Cardiac fibroblast (primary cell): ENCODE measurements at regions not wholly inside any gene's neighbourhood (a gene's known extent, or its start where the extent isn't known, plus 50 kb on each side); places are given as distances from the start of the nearest gene placed in this dataset.

Experiments used
- DNase-seq, 2 donors: peaks; one replicate each; pipeline versions ENCODE4 v3.0.0 to v3.0.0-alpha.2; 2010; ENCODE audit warnings: low read depth in 2 of 2
- H3K4me3 ChIP-seq, 2 donors: replicated peaks in 1 of 2; 1 replicate in 1 of 2; 2 replicates in 1 of 2; pipeline ENCODE4 v1.5.1; 2011; ENCODE audit warnings: low read depth in 2 of 2, low read length in 2 of 2, mild to moderate bottlenecking in 2 of 2, moderate library complexity in 1 of 2
- TF ChIP-seq, protein P1 (sequence below): IDR thresholded peaks from one replicate; pipeline ENCODE4 v1.5.1; 2011; ENCODE audit warnings: low read depth, mild to moderate bottlenecking, low read length, inconsistent platforms

DNA sequence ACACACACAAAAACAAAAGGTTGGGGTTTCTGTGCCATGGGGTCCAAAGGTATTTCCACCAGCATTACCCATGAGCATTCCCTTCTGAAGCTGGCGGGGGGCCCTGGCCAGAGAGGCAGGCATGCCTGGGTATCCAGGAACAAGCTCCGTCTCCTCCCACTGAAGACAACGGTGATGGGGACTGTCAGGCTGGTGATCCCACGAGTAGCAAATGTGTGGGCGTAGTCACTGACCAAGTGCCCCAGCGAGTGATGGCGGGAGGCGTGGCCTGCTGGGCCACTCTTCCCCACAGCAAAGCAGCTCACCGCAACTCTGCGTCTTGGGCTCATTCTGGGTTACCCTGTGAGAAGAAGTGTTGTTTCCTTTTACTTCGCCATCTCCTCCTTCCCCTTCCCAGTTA is 270.6 kb downstream of the CDCA7 start:
- DNase-seq = no peak
- no peak overlapping the region for H3K4me3 ChIP-seq
- TF ChIP-seq, protein P1, sequence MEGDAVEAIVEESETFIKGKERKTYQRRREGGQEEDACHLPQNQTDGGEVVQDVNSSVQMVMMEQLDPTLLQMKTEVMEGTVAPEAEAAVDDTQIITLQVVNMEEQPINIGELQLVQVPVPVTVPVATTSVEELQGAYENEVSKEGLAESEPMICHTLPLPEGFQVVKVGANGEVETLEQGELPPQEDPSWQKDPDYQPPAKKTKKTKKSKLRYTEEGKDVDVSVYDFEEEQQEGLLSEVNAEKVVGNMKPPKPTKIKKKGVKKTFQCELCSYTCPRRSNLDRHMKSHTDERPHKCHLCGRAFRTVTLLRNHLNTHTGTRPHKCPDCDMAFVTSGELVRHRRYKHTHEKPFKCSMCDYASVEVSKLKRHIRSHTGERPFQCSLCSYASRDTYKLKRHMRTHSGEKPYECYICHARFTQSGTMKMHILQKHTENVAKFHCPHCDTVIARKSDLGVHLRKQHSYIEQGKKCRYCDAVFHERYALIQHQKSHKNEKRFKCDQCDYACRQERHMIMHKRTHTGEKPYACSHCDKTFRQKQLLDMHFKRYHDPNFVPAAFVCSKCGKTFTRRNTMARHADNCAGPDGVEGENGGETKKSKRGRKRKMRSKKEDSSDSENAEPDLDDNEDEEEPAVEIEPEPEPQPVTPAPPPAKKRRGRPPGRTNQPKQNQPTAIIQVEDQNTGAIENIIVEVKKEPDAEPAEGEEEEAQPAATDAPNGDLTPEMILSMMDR = no peak

GRCh38 chr2:173629076-173629475 is 274.4 kb downstream of the CDCA7 start:
- H3K4me3 ChIP-seq = no peak overlapping the region
- TF ChIP-seq, protein P1 = no peak
- no peak for DNase-seq

DNA sequence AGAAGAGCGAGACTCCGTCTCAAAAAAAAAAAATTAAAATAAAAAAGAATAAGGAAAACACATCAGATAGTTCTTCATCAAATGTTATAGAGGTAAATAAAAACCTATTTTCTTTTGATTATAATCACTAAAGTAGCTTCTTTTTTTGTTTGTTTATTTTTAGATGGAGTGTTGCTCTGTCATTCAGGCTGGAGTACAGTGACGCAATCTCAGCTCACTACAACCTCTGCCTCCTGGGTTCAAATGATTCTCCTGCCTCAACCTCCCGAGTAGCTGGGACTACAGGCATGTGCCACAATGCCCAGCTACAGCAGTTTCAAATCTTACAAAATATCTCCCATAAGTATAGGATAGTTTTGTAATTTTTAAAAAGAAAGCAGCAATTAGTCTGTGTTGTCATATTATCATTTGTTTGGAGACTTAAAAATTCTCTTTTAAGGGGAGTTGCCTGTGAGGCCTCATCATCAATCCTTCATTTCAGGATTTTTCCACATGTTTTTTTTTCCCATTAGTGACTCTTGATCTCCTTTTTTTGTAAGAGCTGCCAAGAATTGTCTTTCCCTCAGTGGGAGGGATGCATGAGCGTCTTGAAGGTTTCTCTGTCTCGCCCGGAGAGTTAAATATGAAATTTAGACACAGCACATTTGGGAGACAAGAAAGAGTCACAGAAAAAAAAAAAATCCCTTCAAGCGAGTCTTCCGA is 275.9 kb downstream of the CDCA7 start:
- DNase-seq = peak in 1 of 2 donors; percentile 37
- no peak overlapping the region for H3K4me3 ChIP-seq
- TF ChIP-seq, protein P1 = no peak

DNA sequence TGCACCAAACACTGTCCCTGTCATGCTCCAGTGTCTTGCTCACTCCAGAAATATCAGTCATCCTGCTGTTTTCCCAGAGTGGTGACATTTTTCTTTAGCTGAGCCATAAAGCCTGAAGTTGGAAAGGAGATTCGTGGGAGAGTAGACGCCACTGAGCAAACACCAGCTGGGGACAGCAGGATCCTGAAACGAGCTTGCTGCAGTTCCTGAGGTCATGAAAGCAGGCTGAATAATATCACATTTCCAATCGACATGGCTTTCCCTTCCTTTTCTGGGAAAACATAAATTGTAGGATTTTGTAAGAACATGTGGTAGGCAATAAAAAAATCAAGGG is 276.4 kb downstream of the CDCA7 start:
- peak; percentile 21 to 42 for DNase-seq
- no peak overlapping the region for H3K4me3 ChIP-seq
- TF ChIP-seq, protein P1 = no peak

DNA sequence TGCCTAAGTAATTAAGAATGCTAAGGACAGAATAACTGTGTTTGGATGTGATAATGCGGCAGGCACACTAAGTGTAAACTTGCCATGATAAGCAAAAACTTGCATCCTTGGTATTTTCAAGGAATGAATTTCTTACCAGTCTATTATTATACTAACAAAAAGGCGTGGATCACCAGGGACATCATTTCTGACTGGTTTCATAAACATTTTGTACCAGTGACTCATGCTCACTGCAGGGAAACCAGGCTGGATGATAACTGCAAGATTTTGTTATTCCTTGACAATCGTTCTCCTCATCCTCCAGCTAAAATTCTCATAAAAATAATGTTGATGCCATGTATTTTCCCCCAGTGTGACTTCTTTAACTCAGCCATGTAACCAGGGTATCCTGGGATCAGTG is 289.5 kb downstream of the CDCA7 start:
- TF ChIP-seq, protein P1 = no peak
- no peak overlapping the region for H3K4me3 ChIP-seq
- DNase-seq = peak; percentile 69 to 79

GRCh38 chr2:173647681-173648311 is 293.1 kb downstream of the CDCA7 start:
- TF ChIP-seq, protein P1 = no peak

More at GRCh38 chr2:173647681-173648311, 293.1 kb downstream of the CDCA7 start:
- H3K4me3 ChIP-seq = no peak overlapping the region
- DNase-seq = peak in 1 of 2 donors; percentile 85
